Glomerular visceral epithelial cell (primary cell): ENCODE measurements at regions not wholly inside any gene's neighbourhood (a gene's known extent, or its start where the extent isn't known, plus 50 kb on each side); places are given as distances from the start of the nearest gene placed in this dataset.
"Not testable (repeated sequence)": the region's sequence is repeated elsewhere in the genome, so short reads cannot be mapped to it uniquely, and the experiment has no call there.

Experiments
- DNase-seq: peaks from one replicate; pipeline ENCODE4 v3.0.0-alpha.2; 2016; ENCODE audit errors: extremely low spot score

- DNase-seq = no peak
These were observed 507.4 kb upstream of the ATP2B1 start for GRCh38 chr12:90216020-90216552.

- DNase-seq = peak; percentile 74
These were observed 502.4 kb upstream of the ATP2B1 start for GRCh38 chr12:90211017-90211416.

- DNase-seq = no peak
These were observed 500.4 kb upstream of the ATP2B1 start for GRCh38 chr12:90209029-90209428.

- not testable (repeated sequence) for DNase-seq
These were observed 499.7 kb upstream of the ATP2B1 start for GRCh38 chr12:90208379-90208778.

- DNase-seq = peak; percentile 85
These were observed 499.2 kb upstream of the ATP2B1 start for GRCh38 chr12:90207799-90208198.

GRCh38 chr12:90205165-90205564 is 496.5 kb upstream of the ATP2B1 start:
- no peak for DNase-seq

- DNase-seq = no peak
These were observed 494.9 kb upstream of the ATP2B1 start for GRCh38 chr12:90203556-90203955.

- no peak for DNase-seq
These were observed 490.4 kb upstream of the ATP2B1 start for GRCh38 chr12:90199006-90199405.

GRCh38 chr12:90193500-90193899 is 484.9 kb upstream of the ATP2B1 start:
- DNase-seq = no peak

- DNase-seq = no peak
These were observed 480.2 kb upstream of the ATP2B1 start for GRCh38 chr12:90188857-90189256.

GRCh38 chr12:90183201-90183600 is 474.6 kb upstream of the ATP2B1 start:
- DNase-seq = no peak

- DNase-seq = no peak
These were observed 472.6 kb upstream of the ATP2B1 start for GRCh38 chr12:90181216-90181615.

GRCh38 chr12:90174956-90175355 is 466.3 kb upstream of the ATP2B1 start:
- no peak for DNase-seq

- DNase-seq = peak; percentile 37
These were observed 465.5 kb upstream of the ATP2B1 start for GRCh38 chr12:90174198-90174510.

GRCh38 chr12:90173499-90174197 is 465.0 kb upstream of the ATP2B1 start:
- DNase-seq = no peak

GRCh38 chr12:90172524-90172923 is 463.9 kb upstream of the ATP2B1 start:
- DNase-seq = no peak

GRCh38 chr12:90170740-90171139 is 462.1 kb upstream of the ATP2B1 start:
- no peak for DNase-seq

- DNase-seq = no peak
These were observed 459.0 kb upstream of the ATP2B1 start for GRCh38 chr12:90167518-90168208.

GRCh38 chr12:90166671-90167070 is 458.0 kb upstream of the ATP2B1 start:
- DNase-seq = no peak

- DNase-seq = no peak
These were observed 457.4 kb upstream of the ATP2B1 start for GRCh38 chr12:90166012-90166411.

GRCh38 chr12:90163975-90164374 is 455.3 kb upstream of the ATP2B1 start:
- DNase-seq = no peak

- DNase-seq = no peak
These were observed 445.2 kb upstream of the ATP2B1 start for GRCh38 chr12:90153827-90154226.

GRCh38 chr12:90152897-90153624 is 444.4 kb upstream of the ATP2B1 start:
- DNase-seq = peak; percentile 2
